Common myeloid progenitor, CD34-positive (primary cell): ENCODE measurements at regions not wholly inside any gene's neighbourhood (a gene's known extent, or its start where the extent isn't known, plus 50 kb on each side); places are given as distances from the start of the nearest gene placed in this dataset.

Experiments
- CTCF ChIA-PET: fragments of 350-600 bp; sonication (Branson Sonifier 250); formaldehyde crosslinking; loops from one replicate; lab custom pipeline; 2021; ENCODE audit warnings: antibody characterized with exemption; lab: Charles Lee
- POLR2A ChIA-PET: fragments of 350-600 bp; sonication (Branson Sonifier 250); formaldehyde crosslinking; loops from one replicate; lab custom pipeline; 2021; ENCODE audit warnings: antibody characterized with exemption; lab: Charles Lee
- DNase-seq, 3 donors: peaks; one replicate each; pipeline versions ENCODE4 v3.0.0 to v3.0.0-alpha.2; 2013
- H3K27ac ChIP-seq, 2 experiments: 1 replicate in 1 of 2; 2 replicates in 1 of 2; pipeline ENCODE4 v1.7.0; 2013; ENCODE audit warnings: inconsistent platforms in 2 of 2, low read length in 2 of 2, mild to moderate bottlenecking in 2 of 2, low read depth in 1 of 2, moderate library complexity in 1 of 2; ENCODE audit not compliant: severe bottlenecking in 2 of 2, insufficient read depth in 1 of 2, poor library complexity in 1 of 2
- H3K27me3 ChIP-seq, 5 experiments: replicated peaks in 2 of 5; 1 replicate in 3 of 5; 2 replicates in 2 of 5; pipeline versions ENCODE4 v1.6.1 to v1.7.0; 2013; ENCODE audit warnings: low read length in 4 of 5, mild to moderate bottlenecking in 2 of 5, moderate library complexity in 2 of 5, inconsistent platforms in 1 of 5; ENCODE audit not compliant: insufficient read depth in 5 of 5, control insufficient read depth in 4 of 5
- H3K36me3 ChIP-seq, 4 experiments: 1 replicate in 2 of 4; 2 replicates in 2 of 4; pipeline versions ENCODE4 v1.6.1 to v1.7.0; 2013; ENCODE audit warnings: low read length in 3 of 4, control low read depth in 1 of 4, mild to moderate bottlenecking in 1 of 4; ENCODE audit not compliant: control insufficient read depth in 4 of 4, insufficient read depth in 4 of 4
- H3K4me1 ChIP-seq, 4 experiments: 1 replicate in 3 of 4; 2 replicates in 1 of 4; pipeline versions ENCODE4 v1.6.1 to v1.7.1; 2013; ENCODE audit warnings: low read length in 3 of 4, mild to moderate bottlenecking in 3 of 4, control low read depth in 1 of 4, inconsistent platforms in 1 of 4, moderate library complexity in 1 of 4; ENCODE audit not compliant: control insufficient read depth in 4 of 4, insufficient read depth in 4 of 4; ENCODE audit errors: control extremely low read depth in 1 of 4
- H3K4me3 ChIP-seq, 7 experiments: 1 replicate in 4 of 7; 2 replicates in 3 of 7; pipeline versions ENCODE4 v1.5.1 to v1.7.0; 2013; ENCODE audit warnings: mild to moderate bottlenecking in 7 of 7, low read length in 6 of 7, moderate library complexity in 6 of 7, inconsistent platforms in 2 of 7, low read depth in 2 of 7, control low read depth in 1 of 7; ENCODE audit not compliant: insufficient read depth in 4 of 7, control insufficient read depth in 1 of 7; ENCODE audit errors: extremely low read depth in 1 of 7
- H3K9me3 ChIP-seq, 5 experiments: 1 replicate in 4 of 5; 2 replicates in 1 of 5; pipeline versions ENCODE4 v1.6.1 to v1.7.1; 2013; ENCODE audit warnings: low read length in 4 of 5, mild to moderate bottlenecking in 2 of 5, inconsistent platforms in 1 of 5, low read depth in 1 of 5, moderate library complexity in 1 of 5; ENCODE audit not compliant: control insufficient read depth in 4 of 5, insufficient read depth in 2 of 5; ENCODE audit errors: control extremely low read depth in 1 of 5
- WGBS: methylation state at CpG from one replicate; pipeline ENCODE4 v1.1.5; 2013; ENCODE audit not compliant: insufficient coverage; 5-methylcytosine and 5-hydroxymethylcytosine counted together

DNA sequence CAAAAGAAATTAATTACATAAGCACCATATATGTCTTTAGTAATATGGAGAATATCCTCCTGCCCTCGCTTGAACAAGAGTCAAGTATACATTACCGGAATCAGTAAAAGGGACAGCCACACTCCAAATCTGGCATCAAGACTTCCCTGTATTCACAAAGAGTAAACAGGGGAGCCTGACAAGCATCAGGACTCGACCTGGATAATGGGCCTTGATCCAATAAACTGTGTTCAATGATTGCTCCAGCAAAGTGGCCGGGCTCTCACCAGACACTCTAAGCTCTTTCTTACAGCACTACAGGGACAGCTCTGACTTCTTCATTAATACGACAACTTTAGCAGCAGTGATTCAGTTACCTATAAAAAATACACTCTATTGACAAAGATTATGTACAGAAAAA lies 307.9 kb upstream of the POU3F2 start:
- DNase-seq = no peak
- Histone ChIP-seq H3K27ac (no peak overlapping the region), H3K36me3 (no peaks in the 10 kb centered on the region), H3K27me3 (no peaks in the 10 kb centered on the region), H3K9me3 (no peaks in the 10 kb centered on the region), H3K4me3 (no peak overlapping the region), H3K4me1 (no peaks in the 10 kb centered on the region)
- POLR2A ChIA-PET = no interaction called here
- WGBS = 57% methylated on average over 3 of the region's 5 CpGs
- CTCF ChIA-PET = no interaction called here

DNA sequence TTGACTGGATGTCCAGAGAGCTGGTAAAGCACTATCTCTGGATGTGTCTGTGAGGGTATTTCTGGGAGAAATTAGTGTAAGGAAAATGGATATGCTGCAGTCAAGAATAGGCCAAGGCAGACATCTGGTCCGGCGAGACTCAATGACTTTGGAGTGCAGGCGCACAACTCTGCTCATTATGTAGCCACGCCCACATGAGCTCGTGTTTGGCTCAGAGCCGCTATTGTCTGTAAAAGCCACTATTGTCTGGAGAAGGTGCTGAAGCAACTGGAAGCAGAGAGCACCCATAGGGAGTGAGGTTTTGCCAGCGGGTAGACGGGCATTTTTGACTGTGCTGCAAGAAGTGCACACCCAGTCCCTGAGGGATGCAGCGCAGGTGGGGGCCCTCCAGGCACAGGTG lies 305.0 kb upstream of the POU3F2 start:
- POLR2A ChIA-PET = no interaction called here
- 95% methylated on average over 9 of the region's 9 CpGs for WGBS
- DNase-seq = no peak
- Histone ChIP-seq H3K9me3 (no peaks in the 10 kb centered on the region), H3K4me1 (no peaks in the 10 kb centered on the region), H3K27me3 (no peaks in the 10 kb centered on the region), H3K4me3 (no peak overlapping the region), H3K36me3 (no peaks in the 10 kb centered on the region), H3K27ac (no peak overlapping the region)
- CTCF ChIA-PET = no interaction called here

DNA sequence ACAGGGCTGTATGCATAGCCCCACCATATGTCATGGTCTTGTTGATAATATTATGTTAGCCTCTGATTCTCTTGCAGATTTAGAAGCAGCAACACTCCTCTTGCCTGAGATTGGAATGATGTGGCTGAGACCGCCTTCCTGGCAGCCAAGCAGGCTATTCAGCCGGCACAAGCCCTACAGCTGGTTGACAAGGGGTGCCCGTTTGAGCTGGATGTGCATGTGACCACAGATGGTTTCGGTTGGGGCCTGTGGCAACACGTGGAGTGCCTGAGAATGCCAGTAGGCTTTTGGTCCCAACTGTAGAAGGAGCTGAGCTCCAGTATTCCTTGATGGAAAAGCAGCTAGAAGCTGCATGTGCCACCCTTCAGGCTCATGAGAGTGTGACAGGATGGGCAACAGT lies 303.6 kb upstream of the POU3F2 start:
- no peak for DNase-seq
- no peaks in the 10 kb centered on the region for H3K27me3 ChIP-seq
- H3K36me3 ChIP-seq = no peaks in the 10 kb centered on the region
- no peaks in the 10 kb centered on the region for H3K4me1 ChIP-seq
- ChIA-PET CTCF (interaction anchor here (1.0 kb wide), 1 partner anchor 12 kb away, joined by 3 read pairs; no protein-coding TSS in a partner anchor), POLR2A (no interaction called here)
- no peak overlapping the region for H3K4me3 ChIP-seq
- H3K9me3 ChIP-seq = no peaks in the 10 kb centered on the region
- WGBS = 84% methylated on average over 5 of the region's 5 CpGs
- H3K27ac ChIP-seq = no peak overlapping the region

DNA sequence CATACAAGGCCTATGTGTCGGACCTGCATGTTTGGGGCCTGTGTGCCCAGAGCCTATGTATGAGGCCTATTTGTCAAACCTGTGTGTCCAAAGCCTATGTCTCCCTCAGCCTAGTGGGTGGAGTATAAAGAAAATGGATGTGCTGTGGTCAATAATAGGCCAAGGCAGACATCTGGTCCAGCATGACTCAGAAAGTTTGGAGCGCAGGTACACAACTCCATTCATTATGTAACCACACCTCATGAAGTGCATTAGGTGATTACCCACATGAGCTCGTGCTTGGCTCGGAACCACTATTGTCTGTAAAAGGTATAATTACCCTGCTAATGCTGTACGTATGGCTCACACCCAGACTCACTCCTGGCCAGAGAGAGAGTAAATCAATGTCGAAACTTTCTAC lies 302.4 kb upstream of the POU3F2 start:
- 93% methylated on average over 6 of the region's 6 CpGs for WGBS
- no peaks in the 10 kb centered on the region for H3K27me3 ChIP-seq
- no peak overlapping the region for H3K4me3 ChIP-seq
- ChIA-PET CTCF (no interaction called here), POLR2A (no interaction called here)
- H3K36me3 ChIP-seq = no peaks in the 10 kb centered on the region
- DNase-seq = no peak
- H3K4me1 ChIP-seq = no peaks in the 10 kb centered on the region
- H3K9me3 ChIP-seq = no peaks in the 10 kb centered on the region
- H3K27ac ChIP-seq = no peak overlapping the region

DNA sequence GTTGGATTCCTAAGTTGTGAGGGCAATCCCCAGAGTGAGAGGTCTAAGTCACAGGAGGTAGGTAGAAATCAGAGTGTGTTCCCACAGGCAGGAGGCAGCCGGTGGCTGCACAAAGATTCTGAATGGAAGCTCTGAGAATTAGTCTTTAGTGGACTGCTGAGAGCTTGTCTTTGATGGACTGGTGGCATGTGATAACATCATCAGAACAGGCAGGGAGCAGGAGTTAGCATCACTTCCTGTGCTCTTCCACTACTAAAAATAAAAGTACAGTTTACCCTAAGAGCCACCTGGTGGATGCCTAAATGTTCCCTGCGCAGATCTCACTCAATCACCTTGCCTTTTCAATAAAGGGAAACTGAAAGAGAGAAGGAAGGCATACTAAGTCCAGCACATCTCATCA lies 294.6 kb upstream of the POU3F2 start:
- WGBS = 100% methylated on average over 1 of the region's 2 CpGs
- CTCF ChIA-PET = no interaction called here
- DNase-seq = no peak

DNA sequence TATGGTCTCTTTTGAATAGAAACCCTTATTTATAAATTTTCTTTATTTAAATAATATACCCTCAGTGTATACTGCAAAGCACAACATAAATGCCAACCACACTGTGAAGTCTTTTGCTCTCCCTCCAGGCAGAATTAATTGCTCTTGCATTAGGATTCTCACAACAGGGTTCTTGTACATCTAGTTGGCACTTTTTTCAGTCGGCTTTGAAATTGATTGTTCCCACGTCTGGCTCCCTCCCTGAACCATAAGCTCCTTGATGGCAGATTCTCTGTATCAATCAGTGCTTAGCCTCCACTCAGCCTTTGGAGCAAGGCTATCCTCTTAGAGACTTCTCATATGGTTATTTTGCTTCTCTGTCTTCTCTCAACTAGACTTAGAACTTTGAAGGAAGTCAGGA lies 288.0 kb upstream of the POU3F2 start:
- Histone ChIP-seq H3K27me3 (no peaks in the 10 kb centered on the region), H3K4me3 (no peak overlapping the region), H3K27ac (no peak overlapping the region), H3K4me1 (no peaks in the 10 kb centered on the region), H3K9me3 (no peaks in the 10 kb centered on the region), H3K36me3 (no peaks in the 10 kb centered on the region)
- 83% methylated on average over 2 of the region's 2 CpGs for WGBS
- CTCF ChIA-PET = no interaction called here
- POLR2A ChIA-PET = no interaction called here
- no peak for DNase-seq

More for the DNA sequence above, 294.6 kb upstream of the POU3F2 start:
- POLR2A ChIA-PET = no interaction called here
- Histone ChIP-seq H3K36me3 (no peaks in the 10 kb centered on the region), H3K4me1 (no peaks in the 10 kb centered on the region), H3K4me3 (no peak overlapping the region), H3K27ac (no peak overlapping the region), H3K27me3 (no peaks in the 10 kb centered on the region), H3K9me3 (no peaks in the 10 kb centered on the region)

DNA sequence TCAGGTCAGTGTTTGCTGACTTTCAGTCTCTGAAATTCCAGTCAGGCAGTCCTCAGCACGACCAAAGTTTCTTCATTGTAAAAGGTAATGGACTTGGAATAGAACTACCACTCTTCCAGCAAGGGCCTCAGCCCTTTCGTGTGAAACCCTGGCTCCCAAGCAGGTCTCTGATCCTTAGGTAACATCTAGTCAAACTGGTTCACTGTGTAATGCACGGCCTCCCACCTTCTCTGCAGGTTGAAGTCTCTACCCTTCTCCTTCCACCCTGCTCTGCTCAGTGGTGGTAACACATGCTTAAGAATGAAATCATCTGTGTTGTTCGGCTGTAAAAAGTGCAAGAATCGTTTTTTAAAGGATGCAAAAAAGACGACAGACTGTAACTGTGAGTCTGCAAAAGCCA lies 287.2 kb upstream of the POU3F2 start:
- ChIA-PET POLR2A (no interaction called here), CTCF (no interaction called here)
- Histone ChIP-seq H3K4me1 (no peaks in the 10 kb centered on the region), H3K27me3 (no peaks in the 10 kb centered on the region), H3K36me3 (no peaks in the 10 kb centered on the region), H3K9me3 (no peaks in the 10 kb centered on the region), H3K4me3 (no peak overlapping the region), H3K27ac (no peak overlapping the region)
- 85% methylated on average over 6 of the region's 6 CpGs for WGBS
- DNase-seq = no peak
